ENCODE measurements at regions not wholly inside any gene's neighbourhood (a gene's known extent, or its start where the extent isn't known, plus 50 kb on each side); places are given as distances from the start of the nearest gene placed in this dataset.

GRCh38 chrY:19042306-19042958 is 268.9 kb upstream of the HSFY2 start:
- no peak for TF ChIP-seq CTCF (IDR thresholded peaks at IDR 0.05; ENCODE audit: low read depth, low read length, missing input control)
- no peak for TF ChIP-seq REST (IDR thresholded peaks at IDR 0.05)
- TF ChIP-seq RXRA (IDR thresholded peaks at IDR 0.05), result no peak
- no peak for TF ChIP-seq RAD21 (IDR thresholded peaks at IDR 0.05)
- TF ChIP-seq MAX (IDR thresholded peaks at IDR 0.05), result no peak
- TF ChIP-seq YY1 (IDR thresholded peaks at IDR 0.05), result no peak
- TF ChIP-seq SP1 (IDR thresholded peaks at IDR 0.05), result no peak
- no peak for TF ChIP-seq HNF4G (IDR thresholded peaks at IDR 0.05)
- TF ChIP-seq TAF1 (conservative IDR thresholded peaks at IDR 0.05), result no peak
- TF ChIP-seq GABPA (IDR thresholded peaks at IDR 0.05 in 1 of 2, conservative IDR thresholded peaks at IDR 0.05 in 1 of 2), result no peak
- TF ChIP-seq JUND (IDR thresholded peaks at IDR 0.05), result no peak
- TF ChIP-seq EGR1 (IDR thresholded peaks at IDR 0.05; ENCODE audit: low read depth in 2 of 2), result no peak
- TF ChIP-seq FOXA1 (IDR thresholded peaks at IDR 0.05), result no peak

All from liver (tissue), 3 donors.